SHP77 (cell line): ENCODE measurements at regions not wholly inside any gene's neighbourhood (a gene's known extent, or its start where the extent isn't known, plus 50 kb on each side); places are given as distances from the start of the nearest gene placed in this dataset.
"Not testable (repeated sequence)": the region's sequence is repeated elsewhere in the genome, so short reads cannot be mapped to it uniquely, and the experiment has no call there.

Experiments used
- DNase-seq, 2 experiments: peaks; one replicate each; lab custom pipeline; 2025; lab: John Stamatoyannopoulos, UW

DNA sequence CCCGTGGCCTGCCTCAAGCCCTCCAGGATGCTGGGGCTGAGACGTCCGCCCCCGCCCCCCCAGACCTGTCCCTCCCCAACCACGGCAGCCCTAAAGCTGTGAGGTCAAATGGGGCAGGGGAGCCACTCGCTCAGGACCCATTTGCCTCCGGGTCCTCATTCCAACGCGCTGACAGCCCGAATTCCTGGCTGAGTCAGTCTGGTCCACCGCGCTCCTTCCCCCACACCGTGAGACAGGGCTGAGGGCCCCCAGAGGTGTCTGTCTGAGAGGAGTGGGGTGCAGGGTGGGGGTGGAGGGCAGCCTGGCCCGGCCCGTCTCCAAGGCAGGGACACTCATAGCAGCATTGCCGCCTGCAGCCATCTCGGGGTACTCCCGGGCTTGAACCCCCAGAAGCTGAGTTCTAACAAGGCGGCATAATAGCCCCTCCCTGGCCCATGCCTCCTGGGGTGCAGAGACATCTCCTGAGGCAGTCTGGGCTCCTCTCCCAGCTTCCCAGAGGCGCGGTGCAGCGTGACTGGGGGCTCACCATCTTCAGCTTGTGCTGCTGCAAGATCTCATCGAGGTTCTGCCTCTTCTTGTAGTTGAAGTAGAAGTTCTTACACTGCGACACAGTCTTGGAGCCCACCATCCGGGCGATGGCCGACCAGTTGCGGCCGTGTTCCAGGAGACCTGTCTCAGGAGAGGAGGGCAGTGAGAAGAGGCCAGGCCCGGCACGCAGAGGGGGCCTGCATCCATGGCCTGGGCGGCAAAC, 90.5 kb downstream of the RFLNA start:
- DNase-seq: no peak

DNA sequence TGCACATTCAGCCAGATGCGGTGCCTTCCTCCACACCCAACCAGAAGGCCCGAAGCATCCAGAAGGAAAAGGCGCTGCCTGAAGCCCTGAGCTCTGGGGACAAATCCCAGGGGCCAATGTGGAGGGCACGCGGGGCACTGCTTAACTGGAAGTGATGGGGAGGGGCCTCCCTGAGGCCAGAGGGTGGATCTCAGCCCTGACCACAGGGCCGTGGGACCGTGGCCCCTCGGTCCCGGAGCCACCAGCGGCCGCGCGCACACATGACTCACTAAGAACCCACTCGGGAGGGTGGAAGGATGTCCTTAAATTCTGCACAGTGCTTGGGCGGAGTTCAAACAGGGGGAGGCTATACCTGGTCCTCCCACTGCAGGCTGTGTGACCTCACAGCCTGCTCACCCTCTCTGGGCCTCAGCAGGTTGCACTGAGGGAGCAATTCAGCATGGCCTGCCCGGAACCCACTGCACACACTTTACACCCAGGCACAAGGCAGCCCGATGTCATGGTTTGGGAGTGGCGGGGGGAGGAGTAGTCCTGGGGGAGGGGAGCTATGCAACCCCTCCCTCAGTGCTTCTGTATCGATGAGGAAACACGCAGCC, 89.5 kb downstream of the RFLNA start:
- no peak for DNase-seq

DNA sequence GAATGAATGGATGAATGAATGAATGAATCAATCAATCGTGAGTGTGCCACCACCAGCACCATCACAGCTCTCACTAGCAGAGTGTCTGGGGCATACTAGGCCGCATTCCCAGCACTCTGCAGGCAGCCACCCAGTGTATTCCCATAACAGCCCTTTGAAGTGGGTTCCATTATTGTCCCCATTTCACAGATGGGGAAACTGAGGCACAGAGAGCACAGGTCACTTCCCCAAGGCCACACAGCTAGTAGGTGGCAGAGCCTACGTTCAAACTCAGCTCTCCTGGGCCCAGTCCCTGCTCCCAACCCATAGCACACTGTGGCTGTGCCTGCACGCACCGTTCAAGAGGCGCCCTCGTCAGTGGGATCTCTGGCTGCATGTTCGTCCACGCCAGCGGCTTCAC, 88.1 kb downstream of the RFLNA start:
- DNase-seq: no peak

DNA sequence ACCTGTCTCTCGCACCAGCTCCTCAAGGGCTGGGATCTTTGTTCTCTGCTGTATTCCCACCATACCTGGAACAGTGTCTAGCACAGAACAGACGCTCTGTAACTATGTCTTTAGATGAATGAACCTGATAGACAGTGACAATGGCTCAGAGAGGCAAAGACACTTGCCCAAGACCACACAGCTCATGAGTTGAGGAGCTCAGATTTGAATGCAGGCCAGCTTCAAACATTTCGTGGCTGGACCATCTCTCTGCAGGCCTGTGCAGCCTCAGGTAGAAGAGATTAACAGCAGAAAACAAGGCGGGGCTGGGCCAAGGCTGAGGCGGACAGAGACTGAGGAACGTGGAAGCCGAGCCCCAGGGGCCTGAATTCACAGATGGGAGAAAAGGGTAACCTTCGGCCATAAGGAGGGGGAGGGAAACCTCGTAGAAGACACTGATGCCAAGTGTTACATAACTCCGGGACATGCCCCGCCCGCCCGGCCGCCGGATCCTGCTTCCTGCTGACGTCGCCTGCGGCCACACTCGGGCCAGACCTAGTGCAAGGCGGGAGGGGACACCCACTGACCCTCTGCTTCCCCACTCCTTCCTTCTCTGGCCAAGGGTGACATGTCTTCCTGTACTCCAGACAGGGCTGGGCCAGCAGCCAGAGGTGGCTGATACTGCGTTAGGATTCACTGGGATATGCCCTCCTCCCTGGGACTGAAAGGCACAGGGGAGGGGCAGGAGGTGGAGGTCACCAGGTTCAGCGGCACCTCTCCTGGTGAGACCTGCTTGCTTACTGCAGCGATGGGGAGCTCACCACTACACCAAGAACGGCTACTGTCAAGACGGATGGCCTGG, 86.8 kb downstream of the RFLNA start:
- no peak for DNase-seq

DNA sequence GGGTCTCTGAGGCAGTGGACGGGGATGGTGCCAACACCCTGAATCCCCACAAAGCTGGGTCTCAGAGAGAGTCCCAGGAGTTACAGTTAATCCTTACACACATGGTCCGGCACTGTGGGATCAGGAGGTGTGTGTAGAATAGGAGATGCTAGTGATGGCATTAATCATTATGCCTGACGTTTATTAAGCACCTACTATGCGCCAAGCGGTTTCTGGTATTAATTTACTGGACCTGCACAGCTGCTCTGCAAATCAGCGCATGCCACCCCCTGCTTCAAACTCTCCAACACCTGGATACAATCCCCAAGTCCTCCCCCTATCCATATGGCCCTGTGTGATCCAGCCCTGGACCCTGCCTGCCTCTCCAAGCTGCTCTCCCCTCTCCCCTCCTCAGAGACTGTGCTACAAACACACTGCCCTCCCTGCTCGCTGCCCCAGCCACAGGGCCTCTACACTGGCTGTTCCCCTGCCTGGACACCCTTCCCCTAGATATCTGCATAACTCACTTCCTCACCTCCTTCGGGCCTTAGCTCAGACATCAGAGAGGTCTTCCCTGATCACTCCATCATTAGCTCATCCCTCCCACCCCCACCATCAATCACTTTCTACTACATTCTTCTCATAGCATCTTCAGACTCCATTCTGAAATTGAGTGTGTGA, 86.0 kb downstream of the RFLNA start:
- DNase-seq: no peak

DNA sequence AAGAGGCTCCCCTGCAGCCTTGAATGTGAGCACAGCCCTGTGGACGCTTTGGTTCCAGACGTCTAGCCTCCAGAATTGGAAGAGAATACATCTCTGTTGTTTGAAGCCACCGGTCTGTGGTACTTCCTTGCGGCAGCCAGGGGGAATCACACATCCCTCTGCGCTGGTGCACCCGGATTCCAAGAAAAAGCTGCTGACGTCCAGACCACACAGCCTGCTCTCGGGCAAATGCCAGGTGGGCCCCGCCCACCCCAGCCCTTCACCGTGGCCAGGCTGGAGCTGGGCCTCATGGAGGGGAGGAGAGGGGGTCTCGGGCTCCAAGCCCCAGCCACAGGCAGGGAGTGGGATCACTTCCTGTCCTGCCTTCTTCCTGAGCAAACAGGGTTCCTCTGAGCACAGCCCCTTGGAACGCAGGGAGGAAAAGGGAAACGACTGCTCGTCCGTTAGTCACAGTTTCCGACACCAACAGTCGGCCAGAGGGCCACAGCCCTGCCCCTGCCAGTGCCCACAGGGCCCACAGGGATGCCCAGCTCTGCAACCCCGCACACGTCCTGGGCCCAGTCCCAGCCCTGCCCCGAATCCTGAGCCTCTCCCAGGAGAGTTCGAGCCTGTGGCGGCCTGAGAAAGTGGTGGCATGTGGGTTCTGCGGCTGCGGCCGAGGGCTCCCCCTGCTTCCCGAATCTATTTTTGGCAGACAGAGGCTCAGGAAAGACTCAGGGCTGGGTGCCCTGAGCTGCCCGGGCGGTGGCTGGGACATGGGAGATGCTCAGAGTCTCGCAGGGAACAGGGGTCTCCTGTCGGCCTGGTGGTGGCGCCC, 85.3 kb downstream of the RFLNA start:
- no peak for DNase-seq

DNA sequence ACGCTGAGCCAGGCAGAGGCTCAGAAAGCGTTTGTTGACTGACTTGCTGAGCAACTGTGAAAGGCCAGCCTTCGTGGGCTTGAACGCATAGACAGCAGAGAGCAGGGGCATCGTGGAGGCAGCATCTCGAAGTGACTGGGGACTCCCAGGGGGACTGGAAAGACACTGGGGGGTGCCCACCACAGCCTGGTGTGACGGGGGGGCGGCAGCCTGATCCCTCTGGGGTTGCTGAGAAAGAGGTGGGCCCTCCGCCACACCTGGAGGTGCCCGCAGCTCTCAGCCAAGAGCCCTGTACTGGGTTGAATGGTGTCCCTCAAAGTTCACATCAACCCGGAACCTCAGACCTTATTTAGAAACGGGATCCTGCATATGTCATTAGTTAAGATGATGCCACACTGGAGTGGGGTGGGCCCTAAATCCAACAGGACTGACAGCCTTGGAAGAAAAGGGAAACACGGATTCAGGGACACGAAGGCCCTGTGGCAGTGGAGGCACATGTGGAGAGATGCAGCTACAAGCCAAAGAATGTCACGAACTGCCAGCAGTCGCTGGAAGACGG, 84.6 kb downstream of the RFLNA start:
- DNase-seq: no peak

DNA sequence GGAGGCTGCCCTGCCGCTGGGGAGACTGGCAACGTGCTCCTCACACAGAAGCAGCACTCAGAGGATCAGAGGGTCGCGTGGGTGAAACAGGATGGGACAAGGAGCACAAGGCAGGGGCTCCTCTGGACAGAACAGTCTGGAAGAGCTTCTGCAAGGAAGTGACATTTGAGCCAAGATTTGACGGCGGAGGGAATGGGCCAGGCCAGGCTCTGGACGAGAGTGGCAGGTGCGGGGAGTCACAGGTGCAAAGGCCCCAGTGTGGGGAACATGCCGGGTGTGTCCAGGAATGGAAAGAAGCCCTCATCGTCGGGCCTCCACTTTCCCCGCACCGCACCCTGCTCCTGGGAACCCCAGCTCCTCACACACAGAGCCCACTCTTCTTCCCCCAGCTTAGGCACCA, 84.0 kb downstream of the RFLNA start:
- no peak for DNase-seq

DNA sequence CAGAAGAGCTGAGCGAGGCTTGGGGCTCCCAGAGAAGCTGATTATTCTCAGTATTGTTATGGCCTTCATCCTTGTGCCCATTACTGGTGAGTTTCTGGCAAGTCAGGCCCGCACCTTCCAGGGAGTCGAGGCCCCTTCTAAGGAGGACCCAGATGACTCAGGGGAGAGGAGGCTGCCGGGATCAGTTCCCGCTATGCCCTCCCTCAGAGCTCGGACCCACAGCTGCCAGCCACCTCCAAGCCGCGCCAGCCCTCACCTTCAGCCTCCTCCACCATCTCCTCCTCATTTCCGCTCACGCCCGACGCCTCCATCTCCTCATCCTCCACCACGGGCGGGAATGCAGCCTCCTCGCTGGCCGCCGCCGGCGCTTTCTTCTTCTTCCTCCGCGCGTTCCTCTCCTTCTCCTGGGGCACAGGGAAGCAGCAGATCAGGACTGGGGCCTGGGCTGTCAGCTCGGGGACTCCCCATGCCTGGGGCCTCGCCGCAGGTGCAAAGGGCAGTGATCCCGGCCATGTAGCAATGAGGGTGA, 83.2 kb downstream of the RFLNA start:
- DNase-seq: no peak

DNA sequence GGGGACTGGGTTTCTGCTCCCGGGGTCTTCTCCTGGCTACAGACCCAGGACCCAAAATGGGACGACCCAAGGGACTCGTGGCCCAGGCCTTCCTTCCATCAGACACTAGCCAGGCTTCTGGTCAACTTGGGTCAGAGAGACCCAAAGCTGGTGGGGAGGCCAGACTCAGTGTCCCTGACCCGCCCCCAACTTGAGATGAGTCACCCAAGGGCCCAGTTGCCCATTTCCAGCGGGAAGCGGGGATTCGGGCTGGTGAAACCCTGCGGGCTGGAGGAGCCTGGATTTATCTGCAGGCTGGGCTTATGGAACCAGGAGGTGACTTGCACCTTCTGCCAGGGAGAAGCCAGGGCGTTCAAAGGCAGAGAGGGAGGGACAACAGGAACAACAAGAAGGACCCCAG, 81.5 kb downstream of the RFLNA start:
- no peak for DNase-seq

DNA sequence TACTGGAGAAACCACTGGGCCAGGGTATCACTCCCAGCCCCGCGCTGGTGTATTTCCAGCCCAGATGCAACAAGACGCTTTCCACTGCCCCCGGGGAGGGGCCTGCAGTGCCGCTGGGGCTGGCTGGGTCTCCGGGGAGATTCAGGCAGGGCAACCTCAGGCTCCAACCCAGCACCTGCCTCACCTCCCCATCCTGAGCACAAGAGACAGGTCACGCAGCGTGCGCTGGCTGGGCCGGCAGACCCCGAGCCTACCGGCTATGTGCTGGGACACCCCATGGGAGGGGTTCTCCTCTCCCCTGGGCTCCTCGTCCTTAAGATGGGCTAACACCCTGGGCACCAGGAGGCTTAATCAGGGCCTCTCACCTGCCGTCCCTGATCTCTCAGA, 80.9 kb downstream of the RFLNA start:
- DNase-seq: no peak

DNA sequence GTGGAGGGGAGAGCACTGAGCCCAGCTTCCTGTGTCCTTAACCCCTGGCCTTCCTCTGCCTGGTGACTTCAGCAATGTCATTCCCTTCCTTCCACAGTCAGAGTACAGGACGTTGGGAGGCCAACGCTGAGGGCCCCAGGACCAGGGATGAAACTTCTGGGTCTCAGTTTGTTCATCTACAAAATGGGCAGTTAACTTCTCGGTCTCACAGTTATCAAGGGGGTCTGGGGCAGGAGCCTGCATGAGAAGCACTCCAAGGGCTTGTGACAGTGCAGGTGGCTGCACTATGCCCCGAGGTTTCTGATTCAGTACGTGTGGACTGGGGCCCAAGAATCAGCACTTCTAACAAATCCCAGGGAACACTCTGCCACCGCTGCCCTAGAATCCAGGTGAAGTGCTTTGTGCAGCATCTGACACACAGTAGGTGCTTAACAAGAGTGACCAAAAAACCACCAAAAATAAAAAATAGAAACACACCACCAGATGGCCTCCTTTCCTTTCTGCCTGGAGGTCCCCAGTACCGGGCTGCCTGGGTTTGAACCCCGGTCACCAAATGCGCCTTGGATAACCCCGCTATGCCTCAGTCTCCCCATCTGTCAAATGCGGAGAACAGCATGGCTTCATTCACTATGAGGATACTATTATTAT, 80.4 kb downstream of the RFLNA start:
- no peak for DNase-seq

DNA sequence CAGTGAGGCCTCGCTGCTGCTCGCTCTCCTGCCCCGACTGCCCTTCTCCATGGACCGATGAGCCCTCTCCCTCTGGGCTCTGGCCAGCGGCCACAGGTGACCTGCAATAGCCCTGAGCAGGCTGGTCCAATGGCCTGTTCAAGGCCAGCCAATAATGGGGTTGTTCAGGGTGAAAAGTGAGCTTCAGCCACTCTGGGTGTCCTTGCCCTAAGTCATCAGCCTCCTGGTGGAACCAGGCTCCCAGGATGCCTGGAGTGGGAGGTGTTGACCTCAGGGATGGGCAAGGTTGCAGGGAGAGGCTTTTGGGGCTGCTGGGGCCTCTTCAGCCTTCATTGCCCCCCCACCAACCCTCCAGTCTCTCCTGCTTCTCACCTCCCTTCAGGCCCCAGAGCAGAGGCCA, 79.7 kb downstream of the RFLNA start:
- no peak for DNase-seq

DNA sequence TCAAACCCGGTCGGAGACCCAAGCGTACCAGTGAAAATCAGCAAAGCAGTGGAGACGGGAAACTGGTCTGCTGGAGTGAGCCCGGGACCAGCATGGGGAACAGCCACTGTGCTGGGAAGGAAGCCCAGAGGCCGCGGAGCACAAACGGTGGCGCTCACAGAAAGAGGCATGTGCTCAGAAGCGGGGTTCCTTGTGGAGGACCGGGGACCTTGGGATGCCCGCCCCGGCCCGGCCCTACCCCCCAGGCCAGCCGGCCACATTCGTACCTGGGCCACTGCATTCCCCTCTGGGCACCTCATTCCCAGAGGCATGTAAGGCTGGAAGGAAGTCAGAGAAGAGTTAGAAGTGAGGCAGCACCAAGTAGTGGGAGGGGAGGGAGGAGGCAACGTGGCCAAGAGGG, 79.3 kb downstream of the RFLNA start:
- no peak for DNase-seq

DNA sequence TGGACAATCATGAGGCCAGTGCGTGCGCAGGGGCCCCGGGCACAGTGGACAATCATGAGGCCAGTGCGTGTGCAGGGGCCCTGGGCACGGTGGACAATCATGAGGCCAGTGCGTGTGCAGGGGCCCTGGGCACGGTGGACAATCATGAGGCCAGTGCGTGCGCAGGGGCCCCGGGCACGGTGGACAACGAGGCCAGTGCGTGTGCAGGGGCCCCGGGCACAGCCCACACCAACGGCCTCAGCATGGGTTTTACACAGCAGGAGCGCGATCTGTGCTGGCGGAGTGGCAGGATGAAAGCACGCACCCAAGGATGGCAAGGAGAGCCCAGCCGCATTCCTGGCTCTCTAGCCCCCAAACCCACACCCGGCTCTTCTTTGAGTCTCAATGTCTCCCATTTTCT, 78.8 kb downstream of the RFLNA start:
- not testable (repeated sequence) for DNase-seq

DNA sequence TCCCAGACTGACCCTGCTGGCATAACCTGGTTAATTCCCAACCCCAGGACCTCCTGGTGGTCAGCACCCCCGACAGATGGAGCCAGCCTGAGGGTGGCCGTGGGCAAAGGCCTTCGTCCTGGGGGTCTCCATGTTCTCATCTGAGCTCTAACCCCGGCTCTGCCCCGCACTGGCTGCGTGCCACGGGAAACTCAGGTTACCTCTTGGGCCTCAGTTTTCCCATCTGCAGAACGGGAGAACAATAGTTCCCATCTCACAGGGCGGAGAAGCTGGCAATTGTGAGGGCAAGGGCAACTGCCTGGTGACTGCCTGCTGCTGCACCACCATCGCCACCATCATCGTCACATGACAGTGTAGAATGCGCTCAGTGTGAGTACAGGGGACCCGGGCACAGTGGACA, 77.9 kb downstream of the RFLNA start:
- DNase-seq: no peak

DNA sequence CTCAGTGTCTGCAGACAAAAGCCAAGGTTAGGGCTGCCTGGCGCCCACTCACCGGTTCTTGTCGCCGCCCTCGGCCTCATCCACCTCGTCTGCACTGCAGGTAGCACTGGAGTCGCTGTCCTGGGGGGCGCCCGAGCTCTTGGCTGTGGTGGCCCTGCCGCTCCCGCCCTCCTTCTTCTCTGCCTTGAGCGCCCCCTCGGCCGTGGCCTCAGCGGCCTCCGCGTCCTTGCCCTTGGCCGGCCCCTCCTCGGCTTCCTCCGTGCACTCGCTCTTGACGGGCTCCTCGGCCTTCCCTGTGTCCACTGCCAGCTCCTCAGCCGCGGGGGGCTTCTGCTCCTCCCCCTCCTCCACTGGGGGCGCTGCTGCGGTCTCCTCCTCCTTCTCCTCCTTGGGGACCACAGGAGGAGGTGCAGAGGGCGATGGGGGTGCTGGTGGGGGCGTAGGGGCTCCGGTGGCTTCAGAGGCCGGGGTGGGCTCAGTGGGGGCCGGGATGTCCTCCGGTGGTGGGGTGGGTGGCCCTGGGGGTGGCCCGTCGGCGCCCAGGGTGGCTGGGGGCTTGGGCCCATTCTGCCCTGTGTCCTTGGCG, 77.2 kb downstream of the RFLNA start:
- no peak for DNase-seq

DNA sequence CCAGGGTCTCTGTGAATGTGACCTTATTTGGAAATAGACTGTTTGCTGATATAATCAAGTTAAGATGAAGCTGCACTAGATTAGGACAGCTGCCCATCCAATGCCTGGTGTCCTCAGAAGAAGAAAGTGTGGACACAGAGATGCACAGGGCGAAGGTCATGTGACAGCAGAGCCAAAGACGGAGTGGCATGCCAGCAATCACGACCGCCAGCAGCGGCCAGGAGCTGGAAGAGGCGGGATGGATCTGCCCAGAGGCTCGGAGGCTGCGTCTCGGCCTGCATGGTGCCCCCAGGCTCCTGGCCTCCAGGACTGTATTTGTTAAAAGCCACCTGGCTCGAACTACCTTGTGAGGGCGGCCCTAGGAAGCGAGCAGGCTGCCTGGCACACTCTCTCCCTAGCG, 76.5 kb downstream of the RFLNA start:
- DNase-seq: no peak

DNA sequence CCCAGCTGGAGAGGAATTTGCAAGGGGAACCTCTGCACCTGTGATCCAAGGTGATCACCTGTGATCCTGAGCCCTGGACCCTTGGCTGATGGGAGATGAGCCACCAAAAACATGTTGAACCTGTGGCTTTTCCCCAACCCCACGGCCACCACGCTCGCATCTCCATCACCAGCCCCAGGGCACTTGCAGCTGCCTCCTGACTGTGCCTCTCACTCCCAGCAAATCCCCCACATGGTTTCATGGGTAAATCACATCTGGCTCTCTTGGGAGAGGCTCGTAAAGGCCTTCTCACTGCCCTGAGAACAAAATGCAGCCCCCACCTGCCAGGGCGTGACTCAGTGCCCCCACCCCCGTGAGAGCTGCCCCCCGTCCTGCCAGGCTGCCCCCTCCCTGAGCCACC, 76.0 kb downstream of the RFLNA start:
- DNase-seq: no peak

DNA sequence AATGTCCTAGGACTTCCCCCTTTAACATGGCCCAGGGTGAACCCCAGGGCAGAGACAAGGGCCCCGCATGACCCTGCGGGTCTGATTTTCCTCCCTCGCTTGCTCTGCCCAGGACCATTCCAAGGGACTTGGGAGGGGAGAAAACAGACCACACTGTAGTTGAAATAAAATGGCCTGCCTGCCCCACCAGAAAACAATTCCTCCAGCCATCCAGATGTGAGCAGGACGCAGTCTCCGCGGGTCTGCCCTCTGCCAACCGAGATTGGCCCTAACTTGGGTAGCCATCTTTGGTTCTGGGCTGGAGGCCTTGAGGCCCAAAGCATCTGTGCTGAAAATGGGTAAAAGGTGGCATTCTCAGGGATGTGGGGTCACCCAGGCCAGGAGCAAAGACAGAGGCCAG, 75.5 kb downstream of the RFLNA start:
- no peak for DNase-seq
